Activated naive CD4-positive, alpha-beta T cell treated with anti-CD3 and anti-CD28 coated beads, Interleukin-2, amount 50 U/mL, for 72 hours (primary cell): ENCODE measurements at regions not wholly inside any gene's neighbourhood (a gene's known extent, or its start where the extent isn't known, plus 50 kb on each side); places are given as distances from the start of the nearest gene placed in this dataset.
A peak's percentile ranks its signal among the peaks of the same experiment; 100 is the strongest.
"Not testable (repeated sequence)": the region's sequence is repeated elsewhere in the genome, so short reads cannot be mapped to it uniquely, and the experiment has no call there.

Experiments
- ATAC-seq, 2 donors: fragments of 150-1000 bp; cut with Tn5 transposase; 2 replicates each; pipeline ENCODE4 v1.10.0; 2021; ENCODE audit warnings: mild to moderate bottlenecking in 2 of 2, moderate library complexity in 2 of 2
- DNase-seq, 2 donors: peaks; one replicate each; pipeline ENCODE4 v3.0.0; 2021 to 2022; ENCODE audit warnings: low spot score in 2 of 2
- H3K27ac Mint-ChIP-seq, 2 donors: one replicate each; pipeline ENCODE4 v1.8.0; 2022; ENCODE audit warnings: mild to moderate bottlenecking in 2 of 2, mixed read lengths in 2 of 2
- H3K36me3 Mint-ChIP-seq, 2 donors: one replicate each; pipeline ENCODE4 v1.8.0; 2022; ENCODE audit warnings: mixed read lengths in 2 of 2
- H3K9me3 Mint-ChIP-seq, 2 donors: one replicate each; pipeline ENCODE4 v1.8.0; 2022; ENCODE audit warnings: mixed read lengths in 2 of 2

DNA sequence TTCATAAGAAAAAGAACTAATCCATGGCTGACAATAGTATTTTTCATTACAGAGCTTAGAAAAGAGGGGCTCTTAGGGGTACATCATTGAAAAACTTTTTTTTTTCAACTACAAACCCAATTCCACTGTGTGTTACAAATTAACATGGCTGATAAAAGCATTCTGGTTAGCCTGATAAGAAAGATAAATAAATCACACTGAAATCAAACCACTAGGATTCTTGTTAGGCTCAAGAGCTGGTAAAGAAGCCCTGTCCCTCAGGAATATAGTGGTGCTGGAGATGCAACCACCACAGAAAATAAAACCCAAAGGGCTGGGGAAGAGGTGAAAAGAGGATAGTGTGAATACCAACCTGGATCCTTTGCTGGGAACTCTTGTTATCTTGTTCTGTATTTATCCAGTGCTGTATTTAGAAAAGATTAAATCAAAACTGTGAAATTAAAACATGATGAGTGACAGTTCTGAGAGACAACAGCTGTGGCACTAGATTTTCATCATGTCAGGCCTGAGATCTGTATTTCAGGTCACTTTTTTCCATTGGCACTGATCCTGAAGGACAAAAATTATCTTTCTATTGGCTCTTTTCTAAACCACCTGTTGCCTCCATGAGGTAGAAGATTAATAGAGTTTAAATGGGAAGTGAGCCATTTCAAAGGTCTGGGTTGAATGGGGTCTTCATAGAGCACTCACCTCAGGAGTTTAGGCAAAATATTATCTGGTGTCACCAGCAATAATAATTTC lies 118.6 kb downstream of the ARRDC3 start:
- no peaks in the 10 kb centered on the region for H3K9me3 Mint-ChIP-seq
- H3K36me3 Mint-ChIP-seq = no peaks in the 10 kb centered on the region
- ATAC-seq (no peak), DNase-seq (no peak)
- no peak overlapping the region for H3K27ac Mint-ChIP-seq

DNA sequence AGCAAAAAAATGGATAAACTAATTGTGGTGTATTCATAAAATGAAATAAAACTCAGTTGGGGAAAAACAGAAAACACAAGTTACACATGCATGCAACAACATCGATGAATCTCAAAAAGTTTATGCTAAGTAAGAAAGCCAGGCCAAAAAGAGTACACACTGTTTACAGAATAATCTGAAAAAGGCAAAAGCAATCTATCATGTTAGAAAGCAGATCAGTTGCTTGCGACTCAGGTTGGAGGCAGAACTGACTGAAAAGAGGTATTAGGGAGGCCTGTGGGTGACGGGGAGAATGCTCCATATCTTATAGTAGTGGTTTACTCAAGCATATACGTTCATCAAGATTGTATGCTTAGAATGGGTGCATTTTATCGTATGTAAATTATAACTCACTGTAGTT lies 119.2 kb downstream of the ARRDC3 start:
- H3K27ac Mint-ChIP-seq = no peak overlapping the region
- H3K36me3 Mint-ChIP-seq = no peaks in the 10 kb centered on the region
- ATAC-seq (no peak), DNase-seq (no peak)
- H3K9me3 Mint-ChIP-seq = no peaks in the 10 kb centered on the region

DNA sequence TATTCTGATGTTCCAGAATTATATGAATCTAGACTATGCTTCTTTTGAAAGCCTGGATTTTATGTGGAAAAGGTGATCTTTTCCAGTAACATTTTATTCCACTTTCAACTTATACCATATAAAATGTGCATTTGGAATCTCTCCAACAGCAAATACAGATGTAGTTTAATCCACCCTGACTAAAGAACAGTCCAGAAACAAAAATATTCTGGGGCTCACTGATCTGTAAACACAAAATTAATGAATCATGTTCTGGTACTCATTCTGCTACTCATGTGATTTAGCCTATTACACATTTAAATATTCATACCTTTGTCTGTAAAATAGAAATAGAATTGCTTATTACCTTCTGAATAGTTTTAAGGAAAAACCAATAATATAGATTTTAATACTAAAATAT lies 125.8 kb downstream of the ARRDC3 start:
- no peak for ATAC-seq
- Mint-ChIP-seq H3K36me3 (no peaks in the 10 kb centered on the region), H3K27ac (no peak overlapping the region)

DNA sequence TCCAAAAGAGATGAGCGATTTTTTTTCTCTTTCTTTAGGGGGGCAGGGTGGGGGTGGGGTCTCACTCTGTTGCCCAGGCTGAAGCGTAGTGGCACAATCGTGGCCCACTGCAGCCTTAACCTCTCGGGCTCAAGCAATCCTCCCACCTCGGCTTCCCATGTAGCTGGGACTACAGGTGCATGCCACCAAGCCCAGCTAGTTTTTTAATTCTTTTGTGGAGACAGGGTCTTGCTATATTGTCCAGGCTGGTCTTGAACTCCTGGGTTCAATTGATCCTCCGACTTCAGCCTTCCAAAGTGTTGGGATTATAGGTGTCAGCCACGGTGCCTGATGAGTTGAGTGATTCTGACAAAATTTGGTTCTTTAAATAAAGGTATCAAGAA lies 127.0 kb downstream of the ARRDC3 start:
- Mint-ChIP-seq H3K9me3 (peaks cover 0 to 3% of the 10 kb centered on the region in 2 donors), H3K36me3 (no peaks in the 10 kb centered on the region), H3K27ac (no peak overlapping the region)
- DNase-seq (no peak), ATAC-seq (no peak)

More for the DNA sequence above, 125.8 kb downstream of the ARRDC3 start:
- no peak for DNase-seq
- H3K9me3 Mint-ChIP-seq = peaks cover 0 to 3% of the 10 kb centered on the region in 2 donors

DNA sequence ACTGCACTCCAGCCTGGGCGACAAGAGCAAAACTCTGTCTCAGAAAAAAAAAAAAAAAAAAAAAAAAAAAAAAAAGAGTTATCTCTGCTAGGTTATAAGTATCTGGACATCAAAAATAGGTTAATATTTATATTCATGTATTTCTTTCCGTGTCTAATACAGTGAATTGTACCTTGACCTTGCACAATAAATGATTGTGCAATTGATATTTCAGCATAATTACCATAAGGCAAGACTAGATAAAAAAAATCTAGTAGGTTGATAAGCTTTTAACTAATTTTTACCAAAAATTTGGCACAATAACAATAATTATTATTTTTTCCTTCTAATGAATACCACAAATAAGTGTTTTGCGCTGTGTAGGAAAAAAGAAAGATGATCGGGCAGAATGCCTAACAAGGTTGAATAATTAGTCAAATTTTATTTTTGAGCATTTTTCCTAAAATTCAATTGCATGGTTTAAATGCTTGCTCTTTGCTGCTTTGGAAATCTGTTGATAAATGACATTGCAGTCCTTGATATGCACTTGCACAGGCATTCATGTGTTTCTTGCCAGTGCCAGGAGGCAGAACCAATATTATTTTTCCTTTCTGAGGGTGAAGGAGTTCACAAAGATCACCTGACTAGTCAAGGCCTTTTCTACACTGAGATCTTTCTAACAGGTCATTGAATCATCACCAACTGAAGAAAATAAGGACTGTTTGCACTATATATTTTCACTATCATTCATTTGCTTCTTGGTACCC lies 127.5 kb downstream of the ARRDC3 start:
- Mint-ChIP-seq H3K9me3 (peaks cover 0 to 3% of the 10 kb centered on the region in 2 donors), H3K36me3 (no peaks in the 10 kb centered on the region), H3K27ac (no peak overlapping the region)
- DNase-seq (no peak), ATAC-seq (no peak)

DNA sequence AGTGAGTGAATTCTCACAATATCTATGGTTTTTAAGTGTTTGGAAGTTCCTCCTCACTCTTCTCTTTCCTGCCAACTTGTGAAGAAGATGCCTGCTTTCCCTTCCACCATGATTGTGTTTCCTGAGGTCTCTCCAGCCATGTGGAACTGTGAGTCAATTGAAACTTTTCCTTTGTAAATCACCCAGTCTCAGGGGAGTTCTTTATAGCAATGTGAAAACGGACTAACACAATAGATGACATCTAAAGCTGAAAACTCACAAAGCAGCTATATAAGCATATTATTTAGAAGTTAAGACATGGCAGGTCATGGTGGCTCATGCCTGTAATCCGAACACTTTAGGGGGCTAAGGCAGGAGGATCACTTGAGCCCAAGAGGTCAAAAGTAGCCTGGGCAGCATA lies 130.2 kb downstream of the ARRDC3 start:
- Mint-ChIP-seq H3K9me3 (peaks cover 5 to 10% of the 10 kb centered on the region in 2 donors), H3K36me3 (peaks cover 0 to 4% of the 10 kb centered on the region in 2 donors), H3K27ac (no peak overlapping the region)
- no peak for ATAC-seq
- no peak for DNase-seq

DNA sequence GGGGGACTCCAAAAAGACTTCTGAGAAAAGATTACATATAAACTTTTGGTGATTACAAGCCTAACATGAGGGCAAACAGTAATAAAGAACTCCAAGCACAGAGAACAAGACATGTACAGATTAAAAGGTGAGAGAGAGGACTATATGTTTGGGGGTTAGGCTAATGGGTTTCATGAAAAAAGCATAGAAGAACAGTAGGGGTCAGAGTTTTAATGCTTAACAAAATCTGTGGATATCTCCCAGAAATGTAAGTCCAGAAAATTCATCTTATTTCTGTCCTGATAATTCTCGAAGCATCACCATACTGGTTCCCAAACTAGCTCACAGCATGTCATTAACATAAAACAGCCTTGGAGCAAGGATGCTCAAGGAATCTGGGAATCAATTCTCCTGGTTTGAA lies 137.2 kb downstream of the ARRDC3 start:
- ATAC-seq (no peak), DNase-seq (no peak)
- Mint-ChIP-seq H3K27ac (no peak overlapping the region), H3K36me3 (peaks cover 6 to 20% of the 10 kb centered on the region in 2 donors), H3K9me3 (peaks cover 10 to 22% of the 10 kb centered on the region in 2 donors)

DNA sequence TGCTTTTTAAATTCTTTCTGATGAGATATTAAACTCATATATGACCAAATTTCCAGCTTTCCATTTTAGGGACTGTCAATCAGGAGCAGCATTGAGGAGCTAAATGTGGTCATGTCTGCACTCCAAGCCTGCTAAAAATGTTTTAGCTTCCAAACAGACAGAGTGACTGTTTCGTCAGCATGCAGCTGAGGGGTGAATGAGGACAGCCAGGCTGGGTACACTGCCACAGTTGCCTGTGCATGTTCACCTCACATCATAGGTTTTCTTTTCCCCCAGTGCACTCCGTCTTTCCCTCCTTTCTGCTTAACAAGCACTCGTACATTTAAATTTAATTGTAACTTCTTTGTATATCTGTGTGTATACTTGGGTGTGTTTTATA lies 138.1 kb downstream of the ARRDC3 start:
- no peak for DNase-seq
- H3K36me3 Mint-ChIP-seq = peaks cover 6 to 18% of the 10 kb centered on the region in 2 donors
- H3K27ac Mint-ChIP-seq = no peak overlapping the region
- no peak for ATAC-seq
- H3K9me3 Mint-ChIP-seq = peaks cover 9 to 20% of the 10 kb centered on the region in 2 donors

DNA sequence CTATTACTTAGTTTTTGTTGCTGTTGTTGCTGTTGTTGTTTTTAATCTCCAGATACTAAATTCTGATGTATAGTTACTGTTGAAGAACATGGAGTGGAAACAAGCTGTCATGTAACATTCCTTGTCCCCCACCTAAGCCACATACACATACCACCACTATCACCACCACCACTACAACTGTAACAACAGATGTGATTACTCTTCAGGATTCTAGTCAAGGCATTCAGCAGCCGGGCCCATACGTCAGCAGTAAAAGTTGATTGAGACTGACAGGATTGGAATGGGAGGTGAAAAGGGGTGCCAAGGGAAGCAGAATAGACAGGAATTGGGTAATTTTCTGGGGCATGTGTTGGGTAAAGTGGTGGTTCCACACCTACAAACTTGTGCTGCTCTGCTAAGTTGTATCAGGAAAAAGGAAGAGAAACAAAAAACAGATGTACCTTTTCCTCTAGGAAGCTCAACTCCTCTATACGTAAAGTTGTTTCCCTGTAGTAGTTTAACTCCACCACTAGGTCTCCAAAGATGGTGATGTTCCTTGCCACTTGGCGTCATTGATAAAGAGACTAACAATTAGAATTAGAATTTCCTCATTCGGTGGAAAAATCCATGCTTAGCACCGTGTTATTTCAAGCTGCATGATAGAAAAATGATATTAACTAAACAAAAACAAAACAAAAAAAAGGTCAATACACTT lies 138.6 kb downstream of the ARRDC3 start:
- no peak for ATAC-seq
- Mint-ChIP-seq H3K9me3 (peaks cover 5 to 16% of the 10 kb centered on the region in 2 donors), H3K36me3 (peaks cover 6 to 16% of the 10 kb centered on the region in 2 donors), H3K27ac (peak overlapping the region in 1 of 2 donors; percentile 38)
- DNase-seq = no peak

DNA sequence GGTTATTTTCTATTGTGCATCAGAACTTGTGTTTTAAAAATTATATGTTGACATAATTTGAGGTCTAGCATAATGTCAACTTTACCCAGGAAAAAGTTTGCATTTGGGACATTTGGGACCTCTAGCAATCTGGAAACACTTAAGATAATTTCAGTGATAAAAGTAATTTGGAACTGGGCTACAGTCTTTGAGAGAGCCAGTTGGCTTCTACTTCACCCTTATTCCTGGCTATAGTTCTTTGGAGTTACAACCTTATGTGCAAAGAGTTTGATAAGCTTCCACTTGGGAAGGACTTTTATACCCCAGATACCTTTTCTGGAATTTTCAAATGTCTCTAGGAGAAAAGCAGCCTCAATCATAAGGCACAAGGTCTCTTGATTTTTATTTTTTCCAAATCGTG lies 139.3 kb downstream of the ARRDC3 start:
- Mint-ChIP-seq H3K36me3 (peaks cover 6 to 16% of the 10 kb centered on the region in 2 donors), H3K9me3 (peaks cover 5 to 16% of the 10 kb centered on the region in 2 donors), H3K27ac (no peak overlapping the region)
- DNase-seq (no peak), ATAC-seq (no peak)

DNA sequence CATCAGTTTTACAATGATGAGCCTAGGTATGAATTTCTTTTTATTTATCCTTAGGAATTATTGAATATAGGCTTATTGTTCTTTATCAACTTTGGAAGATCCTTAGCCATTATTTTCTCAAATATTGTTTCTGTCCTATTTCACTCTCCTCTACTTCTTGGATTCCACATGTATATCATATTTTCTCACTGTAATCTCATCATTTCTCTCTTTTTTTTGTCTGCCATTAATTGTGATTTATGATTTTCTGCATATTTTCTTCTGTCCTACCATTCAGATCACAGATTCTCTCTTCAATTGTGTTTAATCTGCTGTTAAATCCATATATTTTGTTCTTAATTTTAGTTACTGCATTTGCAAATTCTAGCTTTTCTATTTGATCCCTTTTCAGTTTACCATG lies 139.8 kb downstream of the ARRDC3 start:
- H3K27ac Mint-ChIP-seq = no peak overlapping the region
- no peak for ATAC-seq
- DNase-seq = no peak
- H3K36me3 Mint-ChIP-seq = peaks cover 6 to 16% of the 10 kb centered on the region in 2 donors
- peaks cover 5 to 16% of the 10 kb centered on the region in 2 donors for H3K9me3 Mint-ChIP-seq

DNA sequence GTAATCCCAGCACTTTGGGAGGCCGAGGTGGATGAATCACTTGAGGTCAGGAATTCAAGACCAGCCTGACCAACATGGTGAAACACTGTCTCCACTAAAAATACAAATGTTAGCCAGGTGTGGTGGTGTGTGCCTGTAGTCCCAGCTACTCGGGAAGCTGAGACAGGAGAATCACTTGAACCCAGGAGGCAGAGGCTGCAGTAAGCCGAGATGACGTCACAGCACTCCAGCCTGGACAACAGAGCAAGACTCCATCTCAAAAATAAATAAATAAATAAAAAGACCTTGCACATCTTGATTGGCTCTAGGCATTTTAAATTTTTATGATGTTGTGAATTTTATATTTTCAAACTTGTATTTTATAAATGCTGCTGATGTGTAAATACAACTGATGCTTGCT lies 141.7 kb downstream of the ARRDC3 start:
- not testable (repeated sequence) for DNase-seq, H3K27ac Mint-ChIP-seq, ATAC-seq
- Mint-ChIP-seq H3K36me3 (peaks cover 6 to 16% of the 10 kb centered on the region in 2 donors), H3K9me3 (peaks cover 5 to 16% of the 10 kb centered on the region in 2 donors)

DNA sequence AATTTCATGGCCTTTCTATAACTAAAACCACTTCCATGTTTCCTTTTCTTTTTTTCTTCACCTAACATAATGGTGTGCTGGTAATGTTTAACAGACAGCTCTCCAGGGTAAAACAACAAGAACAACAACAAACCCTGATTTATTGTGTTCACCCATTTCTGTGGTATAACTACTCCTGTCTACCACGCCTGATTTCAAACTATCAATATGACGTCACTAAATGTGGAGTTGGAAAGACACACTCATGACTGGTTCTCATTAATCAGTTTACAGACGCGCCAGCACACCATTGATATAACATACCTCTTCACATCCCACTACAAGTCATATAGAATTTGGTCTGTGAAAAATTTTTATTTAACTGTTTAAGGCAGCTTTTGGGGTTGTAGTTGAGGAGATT lies 142.9 kb downstream of the ARRDC3 start:
- H3K36me3 Mint-ChIP-seq = peaks cover 6 to 16% of the 10 kb centered on the region in 2 donors
- DNase-seq (no peak), ATAC-seq (peak in 1 of 2 donors; percentile 32)
- H3K9me3 Mint-ChIP-seq = peaks cover 5 to 16% of the 10 kb centered on the region in 2 donors
- no peak overlapping the region for H3K27ac Mint-ChIP-seq

DNA sequence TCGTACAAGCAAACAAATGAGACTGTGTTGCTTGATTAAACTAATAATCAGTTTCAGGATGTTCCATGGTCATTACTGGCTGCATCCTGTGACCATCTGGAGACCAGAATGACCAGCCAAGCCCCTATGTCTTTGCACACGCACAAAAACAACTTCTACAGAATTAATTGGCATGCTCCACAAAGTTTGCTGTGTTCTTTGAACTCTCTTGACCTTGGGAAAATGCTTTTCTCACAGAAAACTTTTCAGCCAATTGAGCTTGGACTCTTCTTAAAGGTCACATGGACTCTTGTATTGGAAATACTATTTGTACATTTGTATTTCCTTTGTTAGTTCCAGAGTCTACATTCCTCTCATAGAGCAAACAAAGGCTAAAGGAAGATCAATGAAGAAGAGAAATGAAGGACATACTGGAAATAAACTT lies 147.8 kb downstream of the ARRDC3 start:
- DNase-seq (no peak), ATAC-seq (no peak)
- no peak overlapping the region for H3K27ac Mint-ChIP-seq
- H3K36me3 Mint-ChIP-seq = peaks cover 0 to 7% of the 10 kb centered on the region in 2 donors
- peaks cover 0 to 6% of the 10 kb centered on the region in 2 donors for H3K9me3 Mint-ChIP-seq

DNA sequence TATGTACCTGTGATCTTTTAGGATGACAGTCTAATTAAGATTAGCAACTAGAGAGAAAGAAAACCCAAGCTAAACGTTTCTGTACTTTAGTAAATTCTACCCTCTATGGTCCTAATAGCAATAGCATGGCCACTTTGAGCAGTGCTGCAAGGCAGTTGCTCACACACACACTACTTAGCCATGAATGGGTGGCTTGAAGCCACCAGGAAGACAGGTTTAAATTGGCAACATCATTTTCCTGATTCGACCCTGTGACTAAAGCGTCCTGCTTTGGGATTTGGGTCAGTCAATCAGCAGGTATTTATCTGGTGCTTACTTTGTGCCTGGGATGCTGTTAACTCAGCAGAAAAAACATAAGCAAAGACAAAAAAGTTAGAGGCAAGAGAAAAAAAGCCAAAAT lies 150.6 kb downstream of the ARRDC3 start:
- peaks cover 13 to 23% of the 10 kb centered on the region in 2 donors for H3K36me3 Mint-ChIP-seq
- no peak for ATAC-seq
- no peak overlapping the region for H3K27ac Mint-ChIP-seq
- no peak for DNase-seq
- H3K9me3 Mint-ChIP-seq = peaks cover 6 to 20% of the 10 kb centered on the region in 2 donors

DNA sequence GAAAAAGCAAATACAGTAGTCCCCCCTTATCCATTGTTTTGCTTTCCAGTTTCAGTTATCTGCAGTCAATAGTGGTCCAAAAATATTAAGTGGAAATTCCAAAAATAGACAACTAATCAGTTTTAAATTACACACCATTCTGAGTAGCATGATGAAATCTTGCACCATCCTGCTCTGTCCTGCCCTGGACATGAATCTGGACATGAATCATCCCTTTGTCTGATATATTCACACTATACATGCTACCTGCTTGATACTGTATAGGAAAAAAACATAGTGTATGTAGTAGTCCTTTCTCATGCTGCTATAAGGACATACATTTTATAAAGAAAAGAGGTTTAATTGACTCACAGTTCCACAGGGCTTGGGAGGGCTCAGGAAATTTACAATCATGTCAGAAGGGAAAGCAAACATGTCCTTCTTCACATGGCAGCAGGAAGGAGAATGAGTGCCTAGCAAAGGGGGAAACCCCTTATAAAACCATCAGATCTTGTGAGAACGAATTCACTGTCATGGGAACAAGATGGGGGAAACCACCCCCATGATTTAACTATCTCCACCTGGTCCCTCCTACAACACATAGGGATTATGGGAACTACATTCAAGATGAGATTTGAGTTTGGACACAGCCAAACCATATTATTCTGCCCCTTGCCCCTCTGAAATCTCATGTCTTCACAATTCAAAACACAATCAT lies 153.9 kb downstream of the ARRDC3 start:
- peak overlapping the region in 1 of 2 donors; percentile 68 for H3K27ac Mint-ChIP-seq

More for the DNA sequence above, 153.9 kb downstream of the ARRDC3 start:
- DNase-seq = no peak
- ATAC-seq = peak in 1 of 2 donors; percentile 84
- H3K9me3 Mint-ChIP-seq = peaks cover 6 to 20% of the 10 kb centered on the region in 2 donors
- H3K36me3 Mint-ChIP-seq = peaks cover 13 to 23% of the 10 kb centered on the region in 2 donors
